ENCODE measurements at regions not wholly inside any gene's neighbourhood (a gene's known extent, or its start where the extent isn't known, plus 50 kb on each side); places are given as distances from the start of the nearest gene placed in this dataset.

DNA sequence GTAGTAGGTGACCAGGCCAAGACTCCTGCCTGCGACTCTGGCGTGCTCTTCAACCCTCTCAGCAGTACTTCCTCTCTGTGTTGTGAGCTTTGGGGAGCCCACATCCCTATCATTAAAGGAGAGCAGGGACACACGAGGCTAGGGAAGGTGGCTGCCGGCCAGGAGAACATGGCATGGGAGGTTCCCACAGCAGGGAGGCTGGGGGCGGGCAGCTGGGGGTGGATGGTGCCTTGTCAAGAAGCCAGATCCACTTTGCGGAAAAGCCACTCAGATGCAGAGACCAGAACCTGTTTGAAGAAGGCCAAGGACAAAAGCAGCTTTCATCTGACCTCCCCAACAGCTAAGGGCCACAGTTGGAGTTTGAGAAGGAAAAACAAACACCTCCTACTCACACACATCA lies 198.6 kb downstream of the BCL11B start:
- TF ChIP-seq, protein P1, sequence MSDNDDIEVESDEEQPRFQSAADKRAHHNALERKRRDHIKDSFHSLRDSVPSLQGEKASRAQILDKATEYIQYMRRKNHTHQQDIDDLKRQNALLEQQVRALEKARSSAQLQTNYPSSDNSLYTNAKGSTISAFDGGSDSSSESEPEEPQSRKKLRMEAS (IDR thresholded peaks at IDR 0.05; ENCODE audit: low read depth, low read length): no peak
- TF ChIP-seq POLR2A (IDR thresholded peaks at IDR 0.05; ENCODE audit: extremely low read depth, insufficient read length): no peak
- TF ChIP-seq, protein P2, sequence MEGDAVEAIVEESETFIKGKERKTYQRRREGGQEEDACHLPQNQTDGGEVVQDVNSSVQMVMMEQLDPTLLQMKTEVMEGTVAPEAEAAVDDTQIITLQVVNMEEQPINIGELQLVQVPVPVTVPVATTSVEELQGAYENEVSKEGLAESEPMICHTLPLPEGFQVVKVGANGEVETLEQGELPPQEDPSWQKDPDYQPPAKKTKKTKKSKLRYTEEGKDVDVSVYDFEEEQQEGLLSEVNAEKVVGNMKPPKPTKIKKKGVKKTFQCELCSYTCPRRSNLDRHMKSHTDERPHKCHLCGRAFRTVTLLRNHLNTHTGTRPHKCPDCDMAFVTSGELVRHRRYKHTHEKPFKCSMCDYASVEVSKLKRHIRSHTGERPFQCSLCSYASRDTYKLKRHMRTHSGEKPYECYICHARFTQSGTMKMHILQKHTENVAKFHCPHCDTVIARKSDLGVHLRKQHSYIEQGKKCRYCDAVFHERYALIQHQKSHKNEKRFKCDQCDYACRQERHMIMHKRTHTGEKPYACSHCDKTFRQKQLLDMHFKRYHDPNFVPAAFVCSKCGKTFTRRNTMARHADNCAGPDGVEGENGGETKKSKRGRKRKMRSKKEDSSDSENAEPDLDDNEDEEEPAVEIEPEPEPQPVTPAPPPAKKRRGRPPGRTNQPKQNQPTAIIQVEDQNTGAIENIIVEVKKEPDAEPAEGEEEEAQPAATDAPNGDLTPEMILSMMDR (IDR thresholded peaks at IDR 0.05; ENCODE audit: low read depth, low read length): no peak
- no peak for TF ChIP-seq MYC (IDR thresholded peaks at IDR 0.05; ENCODE audit: low read depth, low read length)

Measured in NB4 (cell line).